ENCODE measurements at regions not wholly inside any gene's neighbourhood (a gene's known extent, or its start where the extent isn't known, plus 50 kb on each side); places are given as distances from the start of the nearest gene placed in this dataset.

GRCh38 chr14:53764846-53765245 is 191.8 kb downstream of the BMP4 start:
- no peak overlapping the region for H4K8ac ChIP-seq (replicated peaks; ENCODE audit: insufficient read length, low read depth, low read length)
- no peak overlapping the region for H2BK120ac ChIP-seq (ENCODE audit: low read depth, low read length, poor library complexity, severe bottlenecking)
- H2BK5ac ChIP-seq (ENCODE audit: insufficient read length, low read length): no peak overlapping the region
- H3K9me3 Mint-ChIP-seq: no peaks in the 10 kb centered on the region
- no peaks in the 10 kb centered on the region for H3K23me2 ChIP-seq (ENCODE audit: insufficient read length, low read depth, low read length, poor library complexity, severe bottlenecking)
- no peak for TF ChIP-seq CTCF (conservative IDR thresholded peaks at IDR 0.05)
- H3K14ac ChIP-seq (ENCODE audit: insufficient read depth, low read length): no peak overlapping the region
- no peak overlapping the region for H3K4ac ChIP-seq (ENCODE audit: low read depth, low read length)
- no peak overlapping the region for H3K56ac ChIP-seq (ENCODE audit: insufficient read length, low read depth, low read length)
- no peak overlapping the region for H4K5ac ChIP-seq (ENCODE audit: insufficient read length, low read depth, low read length)
- no peak overlapping the region for H3T11ph ChIP-seq (ENCODE audit: low read length)
- no peaks in the 10 kb centered on the region for H3K9me3 ChIP-seq (ENCODE audit: control insufficient read depth, low read depth, low read length)
- DNase-seq: no peak
- no peaks in the 10 kb centered on the region for H3K79me1 ChIP-seq (ENCODE audit: insufficient read depth, low read depth, low read length, poor library complexity, severe bottlenecking)
- no peaks in the 10 kb centered on the region for H3K4me1 ChIP-seq (ENCODE audit: insufficient read depth, low read length)
- H3K27ac Mint-ChIP-seq: no peak overlapping the region
- H3K4me3 Mint-ChIP-seq: no peak overlapping the region
- no peaks in the 10 kb centered on the region for H3K36me3 Mint-ChIP-seq (ENCODE audit: insufficient read depth in 1 of 3, low read depth in 3 of 3)
- no peak overlapping the region for H2BK15ac ChIP-seq (ENCODE audit: low read depth, low read length)
- H3K27me3 ChIP-seq (ENCODE audit: insufficient read depth, low read length): no peaks in the 10 kb centered on the region
- H2BK20ac ChIP-seq (ENCODE audit: low read depth, low read length, poor library complexity, severe bottlenecking): no peak overlapping the region
- H3K79me2 ChIP-seq (ENCODE audit: insufficient read depth, low read length): no peaks in the 10 kb centered on the region
- no peak overlapping the region for H3K4me2 ChIP-seq (ENCODE audit: insufficient read depth, insufficient read length, low read length)
- no peak overlapping the region for H3K23ac ChIP-seq (ENCODE audit: insufficient read length, low read depth, low read length)
- whole genome bisulfite sequencing (ENCODE audit: extremely low coverage, insufficient read length, low lambda C conversion rate): no CpG with 5 or more reads among the region's 1 CpG
- H2BK12ac ChIP-seq (ENCODE audit: insufficient read length, low read depth, low read length): no peak overlapping the region
- no peak overlapping the region for H3K27ac ChIP-seq (ENCODE audit: insufficient read length, low read depth, low read length)
- H2AK5ac ChIP-seq (ENCODE audit: insufficient read length, low read length): no peak overlapping the region
- no peak overlapping the region for H2AFZ ChIP-seq (ENCODE audit: low read length)
- no peaks in the 10 kb centered on the region for H3K4me1 Mint-ChIP-seq
- no peaks in the 10 kb centered on the region for H4K20me1 ChIP-seq (ENCODE audit: control insufficient read depth, insufficient read depth, insufficient read length)
- no peaks in the 10 kb centered on the region for H3K27me3 Mint-ChIP-seq (ENCODE audit: low read depth)
- H3K9ac ChIP-seq (ENCODE audit: extremely low read depth, insufficient read length, low read length): no peak overlapping the region
- H3K18ac ChIP-seq (ENCODE audit: insufficient read length, low read depth, low read length): no peak overlapping the region
- H4K91ac ChIP-seq (ENCODE audit: insufficient read length, low read depth, low read length): no peak overlapping the region
